Left kidney (tissue), 1 donor: ENCODE measurements at regions not wholly inside any gene's neighbourhood (a gene's known extent, or its start where the extent isn't known, plus 50 kb on each side); places are given as distances from the start of the nearest gene placed in this dataset.
"Not testable (repeated sequence)": the region's sequence is repeated elsewhere in the genome, so short reads cannot be mapped to it uniquely, and the experiment has no call there.

Source experiments
- DNase-seq: peaks from one replicate; pipeline ENCODE4 v3.0.0-alpha.2; 2013

GRCh38 chr18:64717026-64717425, 568.1 kb upstream of the LINC00305 start:
- no peak for DNase-seq

GRCh38 chr18:64714086-64714485, 565.2 kb upstream of the LINC00305 start:
- no peak for DNase-seq

GRCh38 chr18:64713284-64713683, 564.4 kb upstream of the LINC00305 start:
- DNase-seq, result no peak

- DNase-seq, result no peak
Measured at GRCh38 chr18:64712035-64712434, 563.1 kb upstream of the LINC00305 start.

GRCh38 chr18:64710105-64710861, 561.4 kb upstream of the LINC00305 start:
- DNase-seq, result no peak

- no peak for DNase-seq
Measured at GRCh38 chr18:64707052-64707451, 558.2 kb upstream of the LINC00305 start.

- DNase-seq, result no peak
Measured at GRCh38 chr18:64699081-64699480, 550.2 kb upstream of the LINC00305 start.

- no peak for DNase-seq
Measured at GRCh38 chr18:64695851-64696553, 547.1 kb upstream of the LINC00305 start.

GRCh38 chr18:64693766-64694165, 544.9 kb upstream of the LINC00305 start:
- DNase-seq, result no peak

GRCh38 chr18:64692826-64693225, 543.9 kb upstream of the LINC00305 start:
- DNase-seq, result no peak

GRCh38 chr18:64679121-64679520, 530.2 kb upstream of the LINC00305 start:
- no peak for DNase-seq

GRCh38 chr18:64678048-64678447, 529.2 kb upstream of the LINC00305 start:
- DNase-seq, result no peak

GRCh38 chr18:64674694-64675093, 525.8 kb upstream of the LINC00305 start:
- no peak for DNase-seq

GRCh38 chr18:64671293-64671692, 522.4 kb upstream of the LINC00305 start:
- DNase-seq, result not testable (repeated sequence)

GRCh38 chr18:64668461-64668962, 519.6 kb upstream of the LINC00305 start:
- no peak for DNase-seq

GRCh38 chr18:64663086-64663485, 514.2 kb upstream of the LINC00305 start:
- DNase-seq, result no peak

- DNase-seq, result peak; percentile 40
Measured at GRCh38 chr18:64659196-64659595, 510.3 kb upstream of the LINC00305 start.

GRCh38 chr18:64653068-64653467, 504.2 kb upstream of the LINC00305 start:
- no peak for DNase-seq

GRCh38 chr18:64650068-64650467, 501.2 kb upstream of the LINC00305 start:
- DNase-seq, result no peak

- DNase-seq, result no peak
Measured at GRCh38 chr18:64645753-64646152, 496.9 kb upstream of the LINC00305 start.

GRCh38 chr18:64639536-64639935, 490.6 kb upstream of the LINC00305 start:
- no peak for DNase-seq

GRCh38 chr18:64620971-64621560, 472.2 kb upstream of the LINC00305 start:
- DNase-seq, result no peak

- DNase-seq, result no peak
Measured at GRCh38 chr18:64618390-64618789, 469.5 kb upstream of the LINC00305 start.
